GM08714 (cell line): ENCODE measurements at regions not wholly inside any gene's neighbourhood (a gene's known extent, or its start where the extent isn't known, plus 50 kb on each side); places are given as distances from the start of the nearest gene placed in this dataset.

Source experiments
- H3K4me3 ChIP-seq: fragments of 200-500 bp; sonication (Bioruptor generic); 2 replicates; pipeline ENCODE4 v1.5.1; 2014; ENCODE audit warnings: mild to moderate bottlenecking, low read length, inconsistent platforms
- ZNF274 ChIP-seq: IDR thresholded peaks from 2 replicates; pipeline ENCODE4 v1.6.1; 2012; ENCODE audit warnings: mild to moderate bottlenecking, low read depth, low read length

DNA sequence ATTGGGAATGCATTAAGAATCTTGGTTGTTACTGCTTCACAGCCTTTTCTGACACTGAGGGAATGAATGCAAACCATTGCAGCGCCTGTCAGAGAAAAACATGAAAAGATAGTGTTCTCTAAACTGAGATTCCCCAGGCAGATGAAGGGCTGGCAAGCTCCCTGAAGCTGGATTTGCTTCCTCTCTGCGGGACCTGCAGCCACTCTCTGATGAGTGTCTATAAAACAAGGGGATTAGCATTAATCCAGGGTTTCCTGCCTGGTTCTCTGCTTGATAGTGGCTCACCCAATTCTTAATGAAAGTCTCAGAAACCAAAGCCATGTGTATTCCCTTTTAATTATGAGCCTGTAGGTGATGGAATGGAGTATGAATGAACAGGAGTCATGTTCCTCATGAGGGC, 344.3 kb upstream of the UMPS start:
- H3K4me3 ChIP-seq: no peak overlapping the region
- no peak for TF ChIP-seq ZNF274

DNA sequence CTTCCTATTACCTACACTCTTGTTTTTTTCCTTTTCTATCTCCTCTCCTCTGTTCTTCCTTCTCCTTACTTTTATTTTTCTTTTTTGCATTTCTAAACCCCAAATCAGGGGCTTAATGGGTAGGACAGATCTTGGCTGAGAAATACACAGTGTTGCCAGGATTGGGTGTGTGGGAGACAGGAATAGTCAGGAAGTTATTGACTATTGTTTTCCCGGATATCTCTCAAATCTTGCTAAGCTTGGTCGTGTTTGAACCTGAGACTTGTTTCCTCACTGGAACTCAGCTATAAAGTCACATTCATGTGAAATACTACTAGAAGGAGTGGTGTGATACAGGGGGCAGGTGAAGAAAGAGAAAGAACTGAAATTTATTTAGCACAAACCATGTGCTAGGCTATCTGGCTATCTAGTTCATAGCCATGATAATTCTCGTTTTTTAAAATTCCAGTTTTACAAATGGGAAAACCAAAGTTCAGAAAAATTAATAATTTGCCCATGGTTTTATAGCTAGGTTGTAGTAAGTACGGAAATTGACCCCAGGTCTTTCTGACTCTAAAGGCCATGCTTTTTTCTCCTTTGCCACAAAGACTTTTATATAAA, 343.2 kb upstream of the UMPS start:
- no peak overlapping the region for H3K4me3 ChIP-seq
- no peak for TF ChIP-seq ZNF274

DNA sequence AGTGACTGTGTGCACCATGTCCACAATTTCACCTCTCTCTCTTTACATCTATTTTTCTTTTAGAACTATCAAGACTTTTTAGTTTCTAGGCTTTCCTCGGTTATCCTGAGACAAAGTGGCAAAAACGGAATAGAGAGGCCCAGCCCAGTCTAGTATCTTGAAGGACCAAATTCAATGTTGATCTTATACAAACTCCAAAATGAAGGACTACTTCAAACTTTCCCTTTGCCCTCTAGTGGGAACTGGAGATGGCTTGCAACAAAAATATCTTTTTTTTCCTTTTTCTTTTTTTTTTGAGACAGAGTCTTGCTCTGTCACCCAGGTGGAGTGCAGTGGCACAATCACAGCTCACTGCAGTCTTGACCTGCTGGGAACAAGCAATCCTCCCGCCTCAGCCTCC, 338.5 kb upstream of the UMPS start:
- no peak overlapping the region for H3K4me3 ChIP-seq
- no peak for TF ChIP-seq ZNF274

DNA sequence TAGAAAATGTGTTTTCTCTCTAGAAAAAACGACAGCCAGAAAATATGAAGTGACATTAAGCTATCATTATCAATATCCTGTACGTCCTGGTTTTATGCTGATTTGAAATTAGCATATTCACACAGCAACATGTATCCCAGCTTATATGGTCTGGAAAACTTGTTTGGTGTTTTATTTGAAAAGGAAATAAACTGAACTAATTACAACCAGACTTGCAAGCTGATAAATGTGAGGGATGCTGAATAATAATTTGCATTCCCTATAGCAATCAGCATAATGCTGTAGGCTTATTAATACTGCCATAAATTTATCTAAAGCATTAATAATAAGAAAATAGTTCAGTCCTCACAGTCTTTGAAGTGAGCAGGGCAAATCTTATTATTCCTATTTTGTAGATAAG, 336.9 kb upstream of the UMPS start:
- TF ChIP-seq ZNF274: no peak
- H3K4me3 ChIP-seq: no peak overlapping the region

DNA sequence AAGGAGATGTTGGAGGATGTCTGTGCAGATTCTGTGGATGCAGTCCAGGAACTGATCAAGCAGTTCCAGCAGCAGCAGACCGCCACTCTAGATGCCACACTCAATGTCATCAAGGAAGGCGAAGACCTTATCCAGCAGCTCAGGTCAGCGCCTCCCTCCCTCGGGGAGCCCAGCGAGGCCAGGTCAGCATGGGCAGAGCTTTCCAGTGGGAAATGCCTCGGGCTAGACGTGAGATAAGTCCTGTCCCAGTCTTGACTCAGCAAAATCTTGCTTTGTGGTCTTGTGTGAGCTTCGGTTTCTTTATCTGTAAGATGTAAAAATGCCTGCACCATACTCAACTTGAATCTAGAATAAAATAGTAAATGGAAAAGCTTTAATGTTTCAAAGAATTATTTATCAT, 335.1 kb upstream of the UMPS start:
- no peak overlapping the region for H3K4me3 ChIP-seq
- no peak for TF ChIP-seq ZNF274

DNA sequence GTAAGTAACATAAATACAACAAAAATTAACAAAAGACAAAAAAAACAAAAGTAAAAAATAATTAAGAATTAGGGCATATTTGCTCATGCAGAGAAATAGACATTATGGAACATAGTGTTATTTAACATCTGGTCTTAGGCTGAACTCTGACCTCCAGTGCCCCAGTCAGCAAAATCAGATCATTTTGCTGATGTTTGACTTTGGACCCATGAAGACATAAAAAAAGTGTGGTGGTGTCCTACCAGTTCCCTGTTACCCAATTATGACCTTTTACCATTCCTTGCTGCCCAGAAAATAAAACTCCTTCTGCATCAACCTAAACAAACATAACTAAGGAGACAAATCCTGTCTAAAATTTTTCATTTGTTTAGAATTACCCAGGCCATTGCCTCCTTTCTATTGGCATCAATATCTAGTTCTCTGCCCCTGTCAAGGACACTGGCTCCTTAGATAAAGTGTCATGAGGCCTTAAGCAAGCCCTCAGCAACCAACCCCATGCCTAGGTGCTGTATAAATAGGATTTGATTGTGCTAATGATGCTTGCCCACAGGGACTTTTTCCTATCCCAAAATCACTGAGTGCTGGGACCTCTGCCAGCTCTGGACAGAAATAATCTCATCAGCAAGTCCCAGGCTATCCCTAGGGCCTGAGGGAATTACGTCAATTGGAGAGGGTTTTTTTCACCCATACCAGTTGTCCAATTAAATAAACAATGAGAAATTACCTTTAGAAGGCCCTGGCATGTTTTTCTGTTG, 334.5 kb upstream of the UMPS start:
- no peak for TF ChIP-seq ZNF274

DNA sequence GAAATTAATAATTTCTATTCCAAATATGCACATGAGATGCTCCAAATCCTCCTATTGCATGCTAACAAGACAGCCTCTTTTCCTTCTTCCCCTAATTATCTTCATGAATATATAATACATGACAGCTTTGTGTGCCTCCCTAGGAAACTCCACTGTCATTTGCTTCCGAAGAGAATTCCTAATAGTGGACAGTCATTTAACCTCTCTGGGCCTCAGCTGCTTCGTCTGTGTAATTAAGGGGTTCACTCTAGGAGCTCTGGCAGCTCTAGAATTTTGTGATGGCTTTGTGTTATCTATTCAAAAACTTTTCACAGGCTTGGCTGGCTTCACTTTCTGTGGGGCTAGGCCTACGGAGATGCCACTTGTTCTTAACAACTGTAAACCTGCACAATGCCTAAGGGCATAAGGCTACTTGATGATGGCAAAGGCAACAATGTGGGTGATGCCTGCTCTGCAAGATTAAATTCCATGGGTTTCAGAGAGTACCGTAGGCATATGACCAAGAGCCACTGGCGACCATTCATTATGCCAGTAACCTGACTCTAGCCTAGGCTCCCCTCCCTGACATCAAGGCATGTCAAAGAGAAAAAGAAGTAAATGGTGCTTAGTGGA, 333.8 kb upstream of the UMPS start:
- TF ChIP-seq ZNF274: no peak
- H3K4me3 ChIP-seq: no peak overlapping the region

More for the DNA sequence above, 334.5 kb upstream of the UMPS start:
- no peak overlapping the region for H3K4me3 ChIP-seq

DNA sequence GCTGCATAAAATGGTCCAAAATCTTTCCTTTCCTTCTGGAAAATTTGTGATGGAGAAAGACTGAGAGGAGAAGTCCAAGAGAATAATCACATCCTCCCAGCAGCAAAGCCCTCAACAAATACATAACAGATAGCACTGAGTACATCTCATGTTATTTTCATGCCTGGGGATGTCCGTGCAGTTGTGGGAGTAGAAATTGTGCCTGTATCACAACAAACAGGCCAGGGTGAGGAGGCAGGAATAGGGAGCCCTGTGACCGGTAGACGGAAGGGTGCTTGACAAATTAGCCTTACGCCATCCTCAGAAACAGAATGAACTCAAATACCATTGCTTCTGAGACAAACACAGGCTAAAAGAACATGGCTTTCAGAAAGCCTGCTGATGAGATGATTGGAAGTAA, 333.2 kb upstream of the UMPS start:
- TF ChIP-seq ZNF274: no peak
- no peak overlapping the region for H3K4me3 ChIP-seq

DNA sequence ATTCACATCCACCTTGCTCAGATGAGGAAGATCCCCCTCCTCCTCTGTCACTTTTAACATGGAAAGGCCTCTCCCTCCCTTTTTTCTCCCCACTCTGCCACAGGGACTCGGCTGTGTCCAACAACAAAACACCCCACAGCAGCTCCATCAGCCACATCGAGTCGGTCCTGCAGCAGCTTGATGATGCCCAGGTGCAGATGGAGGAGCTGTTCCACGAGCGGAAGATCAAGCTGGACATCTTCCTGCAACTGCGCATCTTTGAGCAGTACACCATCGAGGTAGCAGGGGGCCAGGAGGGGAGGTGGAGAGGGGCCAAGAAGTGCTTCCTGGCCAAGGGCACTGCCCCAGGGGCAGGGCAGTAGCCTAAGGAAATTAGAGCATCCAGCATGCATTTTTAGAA, 331.7 kb upstream of the UMPS start:
- TF ChIP-seq ZNF274: no peak
- no peak overlapping the region for H3K4me3 ChIP-seq

DNA sequence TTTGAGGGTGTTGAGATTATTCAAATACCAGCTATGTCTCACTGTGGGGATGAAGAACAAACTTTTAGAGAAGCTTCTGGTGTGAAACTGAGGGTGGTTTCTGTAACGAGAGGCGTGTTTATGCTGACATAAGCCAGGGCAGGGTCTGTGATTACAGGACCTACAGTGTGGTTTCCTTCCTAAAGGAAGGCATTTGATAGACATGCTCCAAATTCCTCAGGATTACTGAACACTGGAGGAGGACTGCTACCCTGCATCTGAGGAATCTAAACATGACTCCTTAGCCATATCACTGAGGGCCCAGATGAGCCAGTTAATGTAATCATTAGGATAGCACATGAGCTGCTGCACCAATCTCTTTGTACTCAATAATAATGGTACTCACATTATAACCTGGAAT, 328.4 kb upstream of the UMPS start:
- no peak overlapping the region for H3K4me3 ChIP-seq
- no peak for TF ChIP-seq ZNF274

DNA sequence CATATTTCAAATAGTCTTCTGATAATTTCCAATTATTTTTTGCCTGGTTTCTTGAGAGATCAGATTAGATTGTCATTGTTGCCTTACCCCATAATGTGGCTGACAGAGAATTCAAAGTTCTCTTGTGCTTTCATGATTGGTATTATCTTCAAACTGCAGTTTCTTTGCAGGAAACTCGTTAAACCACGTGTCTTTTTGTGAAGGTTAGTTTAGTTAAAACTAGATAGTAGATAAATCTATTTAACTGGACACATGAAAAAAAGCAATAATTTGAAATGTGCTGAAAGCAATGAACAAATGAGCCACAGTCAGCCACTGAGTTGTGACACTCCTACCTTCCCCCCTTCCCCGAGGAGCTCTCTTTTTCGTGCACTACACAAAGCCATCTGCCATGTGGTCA, 327.5 kb upstream of the UMPS start:
- no peak for TF ChIP-seq ZNF274

DNA sequence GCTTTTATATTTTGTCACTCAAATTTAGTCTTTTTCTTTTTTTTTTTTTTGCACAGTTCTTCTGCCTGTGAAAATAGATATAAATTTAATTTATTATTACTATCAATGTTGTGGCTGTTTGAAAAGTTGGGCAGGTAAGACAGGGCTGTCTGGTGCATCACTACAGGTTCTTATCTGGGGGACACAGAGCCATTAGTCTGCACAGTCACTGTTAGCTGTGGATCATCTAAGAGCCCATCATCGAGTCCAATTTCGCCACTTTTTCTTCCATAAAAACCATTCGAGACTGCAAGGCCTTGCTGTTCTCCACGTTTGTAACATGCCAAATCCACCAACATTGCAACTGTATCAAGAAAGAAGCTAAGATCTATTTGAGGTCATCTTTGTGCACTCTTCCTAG, 325.6 kb upstream of the UMPS start:
- no peak for TF ChIP-seq ZNF274
- no peak overlapping the region for H3K4me3 ChIP-seq

More for the DNA sequence above, 327.5 kb upstream of the UMPS start:
- no peak overlapping the region for H3K4me3 ChIP-seq

DNA sequence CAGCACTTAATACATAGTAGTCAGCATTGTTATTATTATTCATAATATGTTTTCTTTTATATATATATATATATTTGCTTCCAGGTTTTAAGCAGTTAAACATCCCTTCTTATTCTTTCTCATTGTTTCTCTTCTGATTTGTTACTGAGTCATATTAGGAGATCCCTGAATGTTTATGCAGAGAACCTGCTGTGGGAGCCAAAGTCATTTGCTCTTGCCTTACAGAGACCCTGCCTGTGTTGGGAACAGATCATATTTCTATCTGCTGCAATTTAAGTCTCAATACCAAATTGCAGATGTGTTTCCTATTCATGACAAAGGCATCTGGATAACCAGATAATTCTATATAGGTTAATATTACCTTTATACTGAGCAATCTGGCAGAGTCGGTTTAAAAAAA, 323.0 kb upstream of the UMPS start:
- TF ChIP-seq ZNF274: no peak
- no peak overlapping the region for H3K4me3 ChIP-seq

DNA sequence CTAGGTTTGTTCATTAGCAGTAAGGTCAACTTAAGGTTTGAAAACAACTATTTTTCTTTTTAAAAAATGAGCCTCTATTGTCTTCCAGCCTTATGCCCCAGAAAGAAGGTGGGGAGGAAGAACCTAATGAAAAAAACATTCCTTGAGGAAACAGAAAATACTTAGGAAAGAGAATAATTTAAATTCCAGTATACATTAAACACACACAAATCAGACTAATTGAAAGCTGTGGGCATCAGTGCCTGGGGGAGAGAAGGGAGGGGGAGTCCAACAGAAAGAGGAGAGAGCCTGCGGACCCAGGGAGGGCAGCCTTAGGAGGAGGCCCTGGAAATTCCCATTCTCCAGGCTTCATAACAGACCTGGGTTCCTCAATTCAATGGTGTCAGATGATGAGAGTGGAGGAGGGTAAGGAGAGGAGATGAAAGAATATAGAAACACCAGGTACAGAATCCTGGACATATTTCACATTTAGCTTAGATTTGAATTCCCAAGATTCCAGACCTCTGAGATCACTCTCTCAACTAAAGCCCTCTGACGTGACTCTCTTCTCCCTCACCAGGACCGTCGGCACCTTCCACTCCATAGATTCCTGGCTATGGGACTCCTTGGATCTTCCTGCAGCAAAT, 320.5 kb upstream of the UMPS start:
- no peak overlapping the region for H3K4me3 ChIP-seq
- TF ChIP-seq ZNF274: no peak

DNA sequence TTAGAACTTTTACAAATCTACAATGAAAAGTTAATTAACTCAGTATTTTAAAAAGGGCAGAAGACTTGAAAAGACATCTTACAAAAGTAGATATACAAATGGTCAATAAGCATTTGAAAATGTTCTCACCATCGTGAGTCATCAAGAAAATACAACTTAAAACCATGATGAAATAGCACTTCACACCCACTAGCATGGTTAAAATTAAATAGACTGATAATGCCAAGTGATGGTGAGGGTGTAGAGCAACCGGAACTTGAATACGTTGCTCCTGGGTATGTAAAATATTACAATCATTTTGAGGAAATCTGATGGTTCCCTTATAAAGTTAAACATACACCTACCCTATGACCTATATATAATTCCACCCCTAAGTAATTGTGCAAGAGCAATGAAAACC, 319.8 kb upstream of the UMPS start:
- no peak for TF ChIP-seq ZNF274
- no peak overlapping the region for H3K4me3 ChIP-seq

DNA sequence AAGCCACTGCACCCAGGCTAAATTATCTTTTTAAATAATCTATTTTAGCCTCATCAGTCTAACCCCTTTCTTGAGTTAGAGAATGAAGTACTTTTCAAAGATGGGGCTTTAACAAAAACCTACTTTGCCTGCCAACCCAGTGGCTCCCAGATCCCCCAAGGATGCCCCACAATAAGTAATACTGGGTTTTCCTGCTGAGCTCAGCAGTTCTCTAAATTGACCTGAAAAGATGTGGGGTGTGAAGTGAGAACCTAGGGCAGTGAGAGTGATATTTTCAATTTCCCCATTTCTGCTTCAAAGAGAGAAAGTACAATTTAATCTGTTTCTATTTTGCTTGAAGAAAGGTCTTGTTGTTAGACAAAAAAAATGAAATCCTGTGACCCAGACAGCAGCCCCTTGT, 318.5 kb upstream of the UMPS start:
- H3K4me3 ChIP-seq: no peak overlapping the region
- TF ChIP-seq ZNF274: no peak
